A673 (cell line): ENCODE measurements at regions not wholly inside any gene's neighbourhood (a gene's known extent, or its start where the extent isn't known, plus 50 kb on each side); places are given as distances from the start of the nearest gene placed in this dataset.

Experiments
- CTCF ChIP-seq: fragments of 300-800, 200-600 bp; sonication (generic); conservative IDR thresholded peaks from 2 replicates; pipeline ENCODE4 v1.5.1; 2017; ENCODE audit warnings: low read depth, mild to moderate bottlenecking, antibody characterized with exemption, low read length, moderate library complexity, mixed read lengths
- EZH2 ChIP-seq: fragments of 200-600 bp; sonication (generic); IDR thresholded peaks from 2 replicates; pipeline ENCODE4 v1.6.1; 2017; ENCODE audit warnings: borderline replicate concordance, low read depth, mild to moderate bottlenecking, mixed read lengths, antibody characterized with exemption, low read length; ENCODE audit not compliant: poor library complexity, severe bottlenecking

- no peak for TF ChIP-seq CTCF
- no peak for TF ChIP-seq EZH2
Measured at GRCh38 chr2:12882393-12882792, 165.7 kb downstream of the TRIB2 start.
